Heart left ventricle (tissue), 16 donors: ENCODE measurements at regions not wholly inside any gene's neighbourhood (a gene's known extent, or its start where the extent isn't known, plus 50 kb on each side); places are given as distances from the start of the nearest gene placed in this dataset.
A peak's percentile ranks its signal among the peaks of the same experiment; 100 is the strongest.

Experiments
- ATAC-seq, 4 donors: fragments of 200-7000 bp; cut with Tn5 transposase; one replicate each; pipeline ENCODE4 v1.9.1; 2020 to 2022; ENCODE audit warnings: moderate library complexity in 4 of 4, mild to moderate bottlenecking in 3 of 4, moderate number of reproducible peaks in 1 of 4
- DNase-seq, 5 donors: peaks; one replicate each; pipeline ENCODE4 v3.0.0-alpha.2; 2020
- H3K27ac ChIP-seq, 12 donors: fragments of 200-600 bp; sonication (generic) in 4 of 12; one replicate each; pipeline versions ENCODE4 v1.5.0 to v1.8.0; 2016 to 2022; ENCODE audit warnings: mild to moderate bottlenecking in 2 of 12
- H3K27me3 ChIP-seq, 9 donors: fragments of 200-600 bp; sonication (generic) in 2 of 9; one replicate each; pipeline versions ENCODE4 v1.5.1 to v1.8.0; 2016 to 2022; ENCODE audit warnings: mild to moderate bottlenecking in 3 of 9
- H3K36me3 ChIP-seq, 9 donors: fragments of 200-600 bp; sonication (generic) in 2 of 9; one replicate each; pipeline versions ENCODE4 v1.5.0 to v1.8.0; 2018 to 2022; ENCODE audit warnings: mild to moderate bottlenecking in 2 of 9
- H3K4me1 ChIP-seq, 12 donors: fragments of 200-600 bp; sonication (generic) in 4 of 12; one replicate each; pipeline versions ENCODE4 v1.5.0 to v1.8.0; 2016 to 2022; ENCODE audit warnings: mild to moderate bottlenecking in 3 of 12
- H3K4me3 ChIP-seq, 12 donors: fragments of 200-600 bp; sonication (generic) in 4 of 12; one replicate each; pipeline versions ENCODE4 v1.5.0 to v1.8.0; 2017 to 2022; ENCODE audit warnings: mild to moderate bottlenecking in 9 of 12, moderate library complexity in 4 of 12
- H3K9me3 ChIP-seq, 12 donors: fragments of 200-600 bp; sonication (generic) in 4 of 12; one replicate each; pipeline versions ENCODE4 v1.5.0 to v1.8.0; 2016 to 2022; ENCODE audit warnings: mild to moderate bottlenecking in 1 of 12
- POLR2A ChIP-seq, 2 donors: fragments of 450-650 bp; IDR thresholded peaks; one replicate each; pipeline ENCODE4 v1.6.1; 2017; ENCODE audit warnings: antibody characterized with exemption in 2 of 2, mild to moderate bottlenecking in 2 of 2, moderate library complexity in 2 of 2
- WGBS, 4 donors: extraction: QIAGEN DNeasy Blood & Tissue Kit in 2 of 4; methylation state at CpG; one replicate each; pipeline versions ENCODE4 v1.1.5 to v1.1.7; 2013 to 2018; 5-methylcytosine and 5-hydroxymethylcytosine counted together
- intact Hi-C, 10 donors: fragments of 100-400 bp; cut with DNase I; formaldehyde crosslinking; loops; one replicate each; pipeline versions ENCODE4 v1.11.1 to v1.14.2; 2022
- TF ChIP-seq, protein P1 (sequence below), 12 donors: fragments of 200-600 bp; sonication (generic) in 4 of 12; IDR thresholded peaks; one replicate each; pipeline versions ENCODE4 v1.5.0 to v1.8.0; 2018 to 2022; ENCODE audit warnings: antibody characterized with exemption in 12 of 12, mild to moderate bottlenecking in 5 of 12
- donor health status: ischemic (EF 13 %, LVEDD 7.1; RV severe dilation, severe dysfunction).
- donor health status: healthy with polysubstance abuse.
- donor health status: DM: no; HTN: yes; CAD: no.
- donor health status: DM: no; HTN: no; CAD: no.
- donor health status: ischemic (EF 25% LVEDD 6.9; RV normal size, moderate dysfunction).
- donor health status: ischemic (EF 25% LVEDD 5.7; RV mildly dilated, moderate dysfunction).
- donor health status: healthy.
- donor health status: DM: yes; HTN: yes; CAD: no.
- donor health status: ischemic (EF 35%, LVEDD 5.7; RV mildly dilated, moderate dysfunction).
- donor health status: nonischemic (EF 11% LVEDD 7.7; RV severe dilation, severe dysfunction).
- donor health status: DM: yes; HTN: yes; CAD: no.
- donor health status: PGD.
- donor health status: ischemic (EF 29% LVEDD 5.4; RV normal size, mild dysfunction).
- donor health status: nonischemic (EF 23%, LVEDD 6.1; RV moderate dilation, normal function).

DNA sequence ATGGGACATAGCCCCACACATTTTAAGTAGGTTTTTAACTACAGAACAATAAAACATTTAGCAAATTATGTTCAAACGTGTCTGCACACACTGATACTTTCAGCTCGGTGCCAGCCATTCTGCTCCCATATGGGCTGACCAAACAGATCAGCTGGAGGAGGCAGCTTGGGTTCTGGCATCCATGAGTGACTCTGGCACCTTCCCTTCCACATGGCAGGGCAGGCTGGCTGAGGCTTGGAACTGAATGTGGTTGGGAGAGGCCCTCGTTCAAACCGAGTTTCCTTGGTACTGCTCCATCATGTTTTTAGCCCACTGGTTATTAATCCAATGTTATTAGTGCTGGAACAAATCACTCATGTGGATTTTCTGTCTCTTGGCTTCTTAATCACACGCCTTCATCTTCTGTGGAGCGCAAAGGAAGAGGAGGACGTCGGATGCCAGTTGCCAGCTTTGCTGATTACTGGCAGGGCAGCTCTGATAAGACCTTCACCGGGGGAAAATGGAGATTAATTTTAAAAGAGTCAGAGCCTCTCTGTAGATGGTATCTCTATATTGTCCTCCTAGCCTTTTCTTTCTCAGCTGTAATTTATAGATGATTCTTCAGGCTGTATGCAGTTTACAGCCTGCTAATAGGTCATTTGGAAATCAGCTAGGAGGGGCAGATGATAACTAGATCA, 93.1 kb upstream of the TIAM2 start:
- H3K4me3 ChIP-seq, result no peak overlapping the region
- H3K27ac ChIP-seq, result no peak overlapping the region
- no peaks in the 10 kb centered on the region for H3K9me3 ChIP-seq
- DNase-seq (no peak), ATAC-seq (peak; percentile 53 to 71 (median 61))
- intact Hi-C loops, result no loop called here
- TF ChIP-seq POLR2A (IDR thresholded peaks at IDR 0.05), result no peak
- peaks cover 0 to 6% (median 0%) of the 10 kb centered on the region in 9 donors for H3K36me3 ChIP-seq
- H3K27me3 ChIP-seq, result no peaks in the 10 kb centered on the region
- no peaks in the 10 kb centered on the region for H3K4me1 ChIP-seq
- WGBS, 4 donors, result 54 to 58% (median 57%) methylated on average over 9 of the region's 9 CpGs

DNA sequence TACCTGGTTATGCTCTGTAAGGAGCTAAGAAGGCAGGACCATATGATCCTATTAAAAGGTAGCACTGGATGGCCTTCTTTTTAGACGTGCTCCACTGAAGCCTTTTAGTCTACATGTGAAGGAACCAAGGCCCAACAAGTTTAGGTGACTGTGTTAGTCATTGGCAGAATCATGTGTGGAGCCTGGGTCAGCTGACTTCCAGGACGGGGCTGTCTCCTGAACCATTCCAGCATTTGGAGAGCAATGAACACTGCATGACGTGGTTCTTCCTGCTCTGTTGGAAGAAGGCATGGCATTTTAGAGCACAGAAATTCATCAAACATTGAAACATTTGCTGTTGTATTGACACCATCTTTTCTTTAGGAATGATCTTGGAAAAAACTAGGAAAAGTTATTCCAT, 87.8 kb upstream of the TIAM2 start:
- no peak for TF ChIP-seq POLR2A (IDR thresholded peaks at IDR 0.05)
- TF ChIP-seq, protein P1, sequence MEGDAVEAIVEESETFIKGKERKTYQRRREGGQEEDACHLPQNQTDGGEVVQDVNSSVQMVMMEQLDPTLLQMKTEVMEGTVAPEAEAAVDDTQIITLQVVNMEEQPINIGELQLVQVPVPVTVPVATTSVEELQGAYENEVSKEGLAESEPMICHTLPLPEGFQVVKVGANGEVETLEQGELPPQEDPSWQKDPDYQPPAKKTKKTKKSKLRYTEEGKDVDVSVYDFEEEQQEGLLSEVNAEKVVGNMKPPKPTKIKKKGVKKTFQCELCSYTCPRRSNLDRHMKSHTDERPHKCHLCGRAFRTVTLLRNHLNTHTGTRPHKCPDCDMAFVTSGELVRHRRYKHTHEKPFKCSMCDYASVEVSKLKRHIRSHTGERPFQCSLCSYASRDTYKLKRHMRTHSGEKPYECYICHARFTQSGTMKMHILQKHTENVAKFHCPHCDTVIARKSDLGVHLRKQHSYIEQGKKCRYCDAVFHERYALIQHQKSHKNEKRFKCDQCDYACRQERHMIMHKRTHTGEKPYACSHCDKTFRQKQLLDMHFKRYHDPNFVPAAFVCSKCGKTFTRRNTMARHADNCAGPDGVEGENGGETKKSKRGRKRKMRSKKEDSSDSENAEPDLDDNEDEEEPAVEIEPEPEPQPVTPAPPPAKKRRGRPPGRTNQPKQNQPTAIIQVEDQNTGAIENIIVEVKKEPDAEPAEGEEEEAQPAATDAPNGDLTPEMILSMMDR (IDR thresholded peaks at IDR 0.05), result no peak
- no peak for DNase-seq
- 19 to 50% (median 48%) methylated on average over 3 of the region's 3 CpGs for WGBS, 4 donors
- H3K4me1 ChIP-seq, result peaks cover 0 to 5% (median 0%) of the 10 kb centered on the region in 12 donors
- H3K27ac ChIP-seq, result no peak overlapping the region
- peak in 3 of 4 donors; percentile 16 to 47 (median 36) for ATAC-seq
- H3K36me3 ChIP-seq, result peaks cover 0 to 22% (median 6%) of the 10 kb centered on the region in 9 donors
- H3K9me3 ChIP-seq, result no peaks in the 10 kb centered on the region
- no peak overlapping the region for H3K4me3 ChIP-seq
- intact Hi-C loops, result no loop called here
- no peaks in the 10 kb centered on the region for H3K27me3 ChIP-seq

GRCh38 chr6:154908723-154909122, 86.4 kb upstream of the TIAM2 start:
- Histone ChIP-seq H3K36me3 (peaks cover 0 to 22% (median 6%) of the 10 kb centered on the region in 9 donors), H3K27me3 (no peaks in the 10 kb centered on the region), H3K4me1 (peaks cover 0 to 5% (median 0%) of the 10 kb centered on the region in 12 donors), H3K27ac (no peak overlapping the region), H3K9me3 (no peaks in the 10 kb centered on the region), H3K4me3 (no peak overlapping the region)
- ATAC-seq, result no peak
- TF ChIP-seq, protein P1 (IDR thresholded peaks at IDR 0.05), result no peak
- TF ChIP-seq POLR2A (IDR thresholded peaks at IDR 0.05), result no peak
- intact Hi-C loops, result no loop called here
- DNase-seq, result no peak

- intact Hi-C loops, result no loop called here
- Histone ChIP-seq H3K27me3 (no peaks in the 10 kb centered on the region), H3K27ac (no peak overlapping the region), H3K4me3 (no peak overlapping the region), H3K36me3 (peaks cover 0 to 22% (median 6%) of the 10 kb centered on the region in 9 donors), H3K9me3 (no peaks in the 10 kb centered on the region), H3K4me1 (peaks cover 0 to 5% (median 0%) of the 10 kb centered on the region in 12 donors)
- WGBS, 4 donors, result 93 to 98% (median 96%) methylated on average over 1 of the region's 1 CpG
- DNase-seq, result no peak
- ATAC-seq, result no peak
- TF ChIP-seq, protein P1 (IDR thresholded peaks at IDR 0.05), result no peak
- TF ChIP-seq POLR2A (IDR thresholded peaks at IDR 0.05), result no peak
Measured at GRCh38 chr6:154909311-154909710, 85.8 kb upstream of the TIAM2 start.

GRCh38 chr6:154909821-154910220, 85.3 kb upstream of the TIAM2 start:
- ATAC-seq (no peak), DNase-seq (no peak)
- WGBS, 4 donors, result 65 to 76% (median 71%) methylated on average over 7 of the region's 7 CpGs
- peaks cover 0 to 5% (median 0%) of the 10 kb centered on the region in 12 donors for H3K4me1 ChIP-seq
- intact Hi-C loops, result no loop called here
- peaks cover 0 to 22% (median 6%) of the 10 kb centered on the region in 9 donors for H3K36me3 ChIP-seq
- TF ChIP-seq POLR2A (IDR thresholded peaks at IDR 0.05), result no peak
- TF ChIP-seq, protein P1 (IDR thresholded peaks at IDR 0.05), result no peak
- H3K9me3 ChIP-seq, result no peaks in the 10 kb centered on the region
- no peaks in the 10 kb centered on the region for H3K27me3 ChIP-seq
- no peak overlapping the region for H3K4me3 ChIP-seq
- H3K27ac ChIP-seq, result no peak overlapping the region
